Transverse colon (tissue), 4 donors: ENCODE measurements at regions not wholly inside any gene's neighbourhood (a gene's known extent, or its start where the extent isn't known, plus 50 kb on each side); places are given as distances from the start of the nearest gene placed in this dataset.

ENCODE experiments used
- DNase-seq: peaks from one replicate; pipeline ENCODE4 v3.0.0-alpha.2; 2019
- H3K27ac ChIP-seq, 4 donors: fragments of 200-600 bp; sonication (generic); 2 replicates each; pipeline ENCODE4 v1.5.1; 2016 to 2018; ENCODE audit warnings: inconsistent platforms in 4 of 4
- H3K27me3 ChIP-seq: fragments of 200-600 bp; sonication (generic); 2 replicates; pipeline ENCODE4 v1.5.1; 2017; ENCODE audit warnings: inconsistent platforms
- H3K36me3 ChIP-seq, 4 donors: fragments of 200-600 bp; sonication (generic); 2 replicates each; pipeline ENCODE4 v1.5.1; 2017 to 2019; ENCODE audit warnings: inconsistent platforms in 4 of 4
- H3K4me1 ChIP-seq, 4 donors: fragments of 200-600 bp; sonication (generic); 2 replicates each; pipeline ENCODE4 v1.5.1; 2017 to 2020; ENCODE audit warnings: inconsistent platforms in 4 of 4
- H3K4me3 ChIP-seq, 4 donors: fragments of 200-600 bp; sonication (generic); 1 replicate in 1 of 4; 2 replicates in 3 of 4; pipeline versions ENCODE4 v1.5.1 to v1.6.1; 2017 to 2019; ENCODE audit warnings: inconsistent platforms in 4 of 4
- H3K9me3 ChIP-seq, 2 donors: fragments of 200-600 bp; sonication (generic); 2 replicates each; pipeline ENCODE4 v1.5.1; 2017 to 2019; ENCODE audit warnings: inconsistent platforms in 2 of 2
- EP300 ChIP-seq: sonication (generic); formaldehyde crosslinking; IDR thresholded peaks from one replicate; pipeline ENCODE4 v1.6.1; 2017; ENCODE audit warnings: antibody characterized with exemption, low read depth
- POLR2A ChIP-seq: fragments of 450-650 bp; IDR thresholded peaks from one replicate; pipeline ENCODE4 v1.6.1; 2016; ENCODE audit warnings: antibody characterized with exemption, mild to moderate bottlenecking, moderate library complexity
- POLR2AphosphoS5 ChIP-seq, 3 donors: sonication (generic); formaldehyde crosslinking; IDR thresholded peaks; one replicate each; pipeline ENCODE4 v1.6.1; 2016; ENCODE audit warnings: antibody characterized with exemption in 3 of 3
- WGBS, 2 donors: methylation state at CpG; one replicate each; pipeline ENCODE4 v1.1.5; 2018; ENCODE audit warnings: low coverage in 1 of 2; 5-methylcytosine and 5-hydroxymethylcytosine counted together
- in situ Hi-C, 4 donors: fragments of 200-750 bp; cut with MboI; loops; one replicate each; pipeline versions ENCODE4 v1.15.0 to v1.15.1; 2017; ENCODE audit warnings: low sequenced_read_pairs in 3 of 4, low pct_ligation_motif_present in 1 of 4, low pct_unique_long_range_greater_than_20kb in 1 of 4
- intact Hi-C: fragments of 100-400 bp; cut with DNase I; formaldehyde crosslinking; loops from one replicate; pipeline ENCODE4 v1.15.1; 2023; ENCODE audit warnings: low total_unique reads
- TF ChIP-seq, protein P1 (sequence below), 5 experiments: fragments of 200-600 bp in 3 of 5; fragments of 450-650 bp in 2 of 5; sonication (generic) in 3 of 5; IDR thresholded peaks; 1 replicate in 2 of 5; 2 replicates in 3 of 5; pipeline ENCODE4 v1.5.1; 2016 to 2017; ENCODE audit warnings: antibody characterized with exemption in 5 of 5, inconsistent platforms in 3 of 5, mild to moderate bottlenecking in 2 of 5, moderate library complexity in 1 of 5

DNA sequence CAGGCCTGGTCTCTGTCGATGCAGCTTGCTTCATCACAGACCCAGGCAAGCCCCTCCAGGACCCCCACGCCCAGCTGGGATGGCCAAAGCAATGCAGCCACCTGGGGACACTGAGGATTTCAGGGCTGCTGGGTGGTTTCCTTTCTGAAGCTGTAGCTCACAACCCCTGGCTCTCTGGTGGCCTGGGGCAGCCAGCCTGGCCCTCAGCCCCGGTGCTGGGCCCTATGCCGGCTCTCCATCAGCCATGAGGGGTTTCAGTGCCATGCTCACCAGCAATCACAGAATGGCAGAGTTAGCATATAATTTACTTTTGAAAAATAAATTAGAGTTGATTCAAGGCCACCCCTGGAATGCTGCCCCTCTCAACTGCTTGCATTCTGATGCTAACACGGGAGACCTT, 150.2 kb upstream of the UNC5B start:
- H3K27ac ChIP-seq, result no peak overlapping the region
- 82% methylated on average over 5 of the region's 5 CpGs; no CpG with 5 or more reads in 1 of the 2 donors for WGBS, 2 donors
- H3K4me3 ChIP-seq, result no peak overlapping the region
- no peaks in the 10 kb centered on the region for H3K36me3 ChIP-seq
- no peak for DNase-seq
- H3K4me1 ChIP-seq, result no peaks in the 10 kb centered on the region
- H3K9me3 ChIP-seq, result no peaks in the 10 kb centered on the region
- TF ChIP-seq POLR2AphosphoS5 (IDR thresholded peaks at IDR 0.05) (no peak), POLR2A (no peak)
- in situ Hi-C loops, result no loop called here
- H3K27me3 ChIP-seq, result no peaks in the 10 kb centered on the region
- intact Hi-C loops, result no loop called here

DNA sequence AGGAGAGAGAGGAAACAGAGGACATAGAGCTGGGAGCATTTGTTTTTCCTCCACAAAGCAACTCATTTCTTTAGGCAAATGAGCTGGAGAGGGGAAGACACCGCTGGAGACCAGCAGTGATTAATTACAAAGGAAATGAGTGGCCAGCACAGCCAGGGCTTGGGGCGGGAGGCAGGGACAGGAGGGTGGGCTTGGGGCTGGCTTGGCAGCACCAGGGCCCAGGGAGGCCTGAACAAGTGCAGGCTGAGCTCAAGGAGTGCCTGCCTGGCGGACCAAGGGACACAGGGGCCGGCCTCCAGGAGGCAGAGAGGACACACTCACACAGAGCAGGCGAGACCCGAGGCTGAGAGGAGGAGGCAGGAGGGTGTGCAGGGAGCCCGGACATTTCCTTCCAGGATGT, 149.0 kb upstream of the UNC5B start:
- Histone ChIP-seq H3K27ac (no peak overlapping the region), H3K9me3 (no peaks in the 10 kb centered on the region), H3K4me3 (no peak overlapping the region), H3K27me3 (no peaks in the 10 kb centered on the region), H3K36me3 (no peaks in the 10 kb centered on the region), H3K4me1 (no peaks in the 10 kb centered on the region)
- in situ Hi-C loops, result no loop called here
- no peak for DNase-seq
- intact Hi-C loops, result no loop called here
- TF ChIP-seq EP300, result no peak
- TF ChIP-seq POLR2AphosphoS5 (IDR thresholded peaks at IDR 0.05), result no peak
- no peak for TF ChIP-seq POLR2A
- WGBS, 2 donors, result 67 to 72% methylated on average over 5 to 7 of the region's 7 CpGs

DNA sequence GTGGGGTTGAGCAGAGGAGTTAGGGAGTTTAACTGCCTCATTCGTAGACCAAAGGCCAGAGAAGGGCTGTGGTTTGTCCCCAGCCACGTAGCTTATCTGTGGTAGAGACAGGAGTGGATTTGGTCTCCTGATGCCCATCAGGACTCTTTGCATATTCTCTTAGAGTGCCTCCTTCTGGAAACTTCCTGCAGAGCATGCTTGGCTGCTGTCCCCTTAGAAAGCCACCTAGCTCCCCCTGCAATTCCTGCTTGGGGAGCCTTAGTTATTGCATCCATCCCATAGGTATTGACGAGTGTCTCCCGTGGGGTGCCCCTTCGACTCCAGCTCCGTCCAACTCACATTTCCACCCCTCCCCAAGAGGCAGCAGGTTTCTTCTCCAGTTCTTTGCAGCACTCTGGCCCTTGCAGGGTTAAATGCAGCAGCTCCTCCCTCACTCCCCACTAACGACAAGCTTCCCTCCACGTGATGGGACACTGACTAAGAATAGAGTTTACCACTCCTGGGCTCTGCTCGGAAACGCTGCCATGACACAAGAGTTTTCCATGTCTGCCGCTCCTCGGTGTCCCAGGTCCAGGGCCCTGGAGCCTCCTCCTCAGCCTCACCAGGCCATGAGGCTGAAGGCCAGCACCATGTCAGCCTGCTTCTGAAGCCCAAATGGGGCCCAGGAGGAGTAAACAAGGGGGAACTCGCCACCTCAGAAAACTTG, 147.8 kb upstream of the UNC5B start:
- no peaks in the 10 kb centered on the region for H3K9me3 ChIP-seq
- in situ Hi-C loops, result no loop called here
- H3K27me3 ChIP-seq, result no peaks in the 10 kb centered on the region
- no peak for DNase-seq
- intact Hi-C loops, result no loop called here
- WGBS, 2 donors, result 57 to 80% methylated on average over 1 to 13 of the region's 13 CpGs
- no peak overlapping the region for H3K27ac ChIP-seq
- no peak overlapping the region for H3K4me3 ChIP-seq
- TF ChIP-seq, protein P1, sequence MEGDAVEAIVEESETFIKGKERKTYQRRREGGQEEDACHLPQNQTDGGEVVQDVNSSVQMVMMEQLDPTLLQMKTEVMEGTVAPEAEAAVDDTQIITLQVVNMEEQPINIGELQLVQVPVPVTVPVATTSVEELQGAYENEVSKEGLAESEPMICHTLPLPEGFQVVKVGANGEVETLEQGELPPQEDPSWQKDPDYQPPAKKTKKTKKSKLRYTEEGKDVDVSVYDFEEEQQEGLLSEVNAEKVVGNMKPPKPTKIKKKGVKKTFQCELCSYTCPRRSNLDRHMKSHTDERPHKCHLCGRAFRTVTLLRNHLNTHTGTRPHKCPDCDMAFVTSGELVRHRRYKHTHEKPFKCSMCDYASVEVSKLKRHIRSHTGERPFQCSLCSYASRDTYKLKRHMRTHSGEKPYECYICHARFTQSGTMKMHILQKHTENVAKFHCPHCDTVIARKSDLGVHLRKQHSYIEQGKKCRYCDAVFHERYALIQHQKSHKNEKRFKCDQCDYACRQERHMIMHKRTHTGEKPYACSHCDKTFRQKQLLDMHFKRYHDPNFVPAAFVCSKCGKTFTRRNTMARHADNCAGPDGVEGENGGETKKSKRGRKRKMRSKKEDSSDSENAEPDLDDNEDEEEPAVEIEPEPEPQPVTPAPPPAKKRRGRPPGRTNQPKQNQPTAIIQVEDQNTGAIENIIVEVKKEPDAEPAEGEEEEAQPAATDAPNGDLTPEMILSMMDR (IDR thresholded peaks at IDR 0.05), result no peak
- TF ChIP-seq EP300 (no peak), POLR2A (no peak), POLR2AphosphoS5 (IDR thresholded peaks at IDR 0.05) (no peak)
- no peaks in the 10 kb centered on the region for H3K4me1 ChIP-seq
- H3K36me3 ChIP-seq, result no peaks in the 10 kb centered on the region

DNA sequence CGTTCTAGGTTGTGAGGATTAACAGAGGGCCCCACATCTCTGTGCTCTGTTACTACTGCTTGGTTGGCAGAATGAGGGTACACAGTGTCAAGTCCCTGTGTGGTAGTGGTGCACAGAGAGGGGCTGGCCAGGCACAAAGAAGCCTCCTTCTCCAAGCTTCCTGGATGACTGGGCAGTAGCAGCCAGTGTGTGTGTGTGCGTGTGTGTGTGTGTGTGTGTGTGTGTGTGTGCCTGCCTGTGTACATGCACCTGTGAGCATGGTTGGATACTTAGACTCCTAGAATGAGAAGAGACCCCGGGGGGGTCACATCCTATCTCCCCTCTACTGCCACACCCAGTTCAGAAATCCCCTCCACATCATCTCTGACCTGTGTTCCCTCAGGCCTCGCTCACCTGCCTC, 146.7 kb upstream of the UNC5B start:
- no peaks in the 10 kb centered on the region for H3K27me3 ChIP-seq
- 73 to 100% methylated on average over 1 to 4 of the region's 4 CpGs for WGBS, 2 donors
- H3K4me3 ChIP-seq, result no peak overlapping the region
- no peaks in the 10 kb centered on the region for H3K36me3 ChIP-seq
- H3K4me1 ChIP-seq, result no peaks in the 10 kb centered on the region
- in situ Hi-C loops, result no loop called here
- intact Hi-C loops, result no loop called here
- no peak for DNase-seq
- no peak for TF ChIP-seq POLR2A
- no peak for TF ChIP-seq POLR2AphosphoS5 (IDR thresholded peaks at IDR 0.05)
- TF ChIP-seq, protein P1 (IDR thresholded peaks at IDR 0.05), result no peak
- no peak for TF ChIP-seq EP300
- H3K9me3 ChIP-seq, result no peaks in the 10 kb centered on the region
- no peak overlapping the region for H3K27ac ChIP-seq

DNA sequence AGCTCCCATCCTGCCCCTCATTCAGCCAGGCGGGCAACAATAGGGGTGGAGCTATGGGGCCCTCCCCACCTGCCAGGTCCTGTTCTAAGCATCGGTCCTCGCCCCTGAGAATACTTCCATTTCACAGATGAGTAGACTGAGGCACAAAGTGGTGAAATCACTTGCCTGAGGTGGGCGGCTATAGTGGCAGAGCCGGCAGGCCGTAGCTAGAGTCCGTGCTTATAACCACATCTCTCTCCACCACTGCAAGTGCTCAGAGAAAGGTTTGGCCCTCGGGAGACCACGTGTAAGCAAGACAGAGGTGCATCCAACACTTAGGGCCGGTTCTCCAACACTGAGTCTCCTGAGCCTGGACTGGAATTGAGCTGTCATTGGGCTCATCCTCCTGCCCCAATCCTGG, 145.8 kb upstream of the UNC5B start:
- no peak overlapping the region for H3K27ac ChIP-seq
- intact Hi-C loops, result no loop called here
- H3K27me3 ChIP-seq, result no peaks in the 10 kb centered on the region
- H3K4me1 ChIP-seq, result no peaks in the 10 kb centered on the region
- H3K4me3 ChIP-seq, result no peak overlapping the region
- no peak for DNase-seq
- no peak for TF ChIP-seq POLR2AphosphoS5 (IDR thresholded peaks at IDR 0.05)
- H3K36me3 ChIP-seq, result no peaks in the 10 kb centered on the region
- H3K9me3 ChIP-seq, result no peaks in the 10 kb centered on the region
- 87 to 100% methylated on average over 1 to 10 of the region's 10 CpGs for WGBS, 2 donors
- in situ Hi-C loops, result no loop called here
